T-helper 1 cell treated with Interleukin-12 subunit alpha and Interleukin-12 subunit beta and Interleukin-4 antibody, amounts not matched to agents 30 μg/mL and 1 μg/mL, for 36 hours (primary cell): ENCODE measurements at regions not wholly inside any gene's neighbourhood (a gene's known extent, or its start where the extent isn't known, plus 50 kb on each side); places are given as distances from the start of the nearest gene placed in this dataset.

Experiments used
- H3K27ac Mint-ChIP-seq: one replicate; pipeline ENCODE4 v1.8.0; 2021; ENCODE audit warnings: mild to moderate bottlenecking, mixed read lengths
- H3K27me3 Mint-ChIP-seq: one replicate; pipeline ENCODE4 v1.8.0; 2021; ENCODE audit warnings: low read depth, mixed read lengths
- H3K36me3 Mint-ChIP-seq: one replicate; pipeline ENCODE4 v1.8.0; 2021; ENCODE audit warnings: low read depth, mixed read lengths
- H3K4me1 Mint-ChIP-seq: one replicate; pipeline ENCODE4 v1.8.0; 2021; ENCODE audit warnings: low read depth, mixed read lengths
- H3K4me3 Mint-ChIP-seq: one replicate; pipeline ENCODE4 v1.8.0; 2021; ENCODE audit warnings: mild to moderate bottlenecking, moderate library complexity, mixed read lengths
- H3K9me3 Mint-ChIP-seq: one replicate; pipeline ENCODE4 v1.8.0; 2021; ENCODE audit warnings: mixed read lengths

GRCh38 chr4:82005158-82005557, 368.6 kb downstream of the HNRNPD start:
- no peak overlapping the region for H3K4me3 Mint-ChIP-seq
- no peaks in the 10 kb centered on the region for H3K4me1 Mint-ChIP-seq
- H3K36me3 Mint-ChIP-seq = no peaks in the 10 kb centered on the region
- H3K9me3 Mint-ChIP-seq = peaks cover 14% of the 10 kb centered on the region
- no peaks in the 10 kb centered on the region for H3K27me3 Mint-ChIP-seq
- H3K27ac Mint-ChIP-seq = no peak overlapping the region

GRCh38 chr4:81997313-81997712, 376.5 kb downstream of the HNRNPD start:
- Mint-ChIP-seq H3K27ac (no peak overlapping the region), H3K4me3 (no peak overlapping the region), H3K9me3 (no peaks in the 10 kb centered on the region), H3K36me3 (no peaks in the 10 kb centered on the region), H3K27me3 (no peaks in the 10 kb centered on the region), H3K4me1 (no peaks in the 10 kb centered on the region)

- Mint-ChIP-seq H3K36me3 (no peaks in the 10 kb centered on the region), H3K27me3 (peaks cover 5% of the 10 kb centered on the region), H3K4me3 (no peak overlapping the region), H3K9me3 (no peaks in the 10 kb centered on the region), H3K4me1 (no peaks in the 10 kb centered on the region), H3K27ac (no peak overlapping the region)
Observed at GRCh38 chr4:81990898-81991297, 382.9 kb downstream of the HNRNPD start.

GRCh38 chr4:81990211-81990610, 383.6 kb downstream of the HNRNPD start:
- peaks cover 5% of the 10 kb centered on the region for H3K27me3 Mint-ChIP-seq
- no peak overlapping the region for H3K4me3 Mint-ChIP-seq
- no peaks in the 10 kb centered on the region for H3K4me1 Mint-ChIP-seq
- H3K9me3 Mint-ChIP-seq = no peaks in the 10 kb centered on the region
- H3K36me3 Mint-ChIP-seq = no peaks in the 10 kb centered on the region
- H3K27ac Mint-ChIP-seq = no peak overlapping the region

- no peak overlapping the region for H3K27ac Mint-ChIP-seq
- H3K4me1 Mint-ChIP-seq = no peaks in the 10 kb centered on the region
- H3K9me3 Mint-ChIP-seq = no peaks in the 10 kb centered on the region
- H3K4me3 Mint-ChIP-seq = no peak overlapping the region
- no peaks in the 10 kb centered on the region for H3K36me3 Mint-ChIP-seq
- H3K27me3 Mint-ChIP-seq = peaks cover 5% of the 10 kb centered on the region
Observed at GRCh38 chr4:81989202-81989601, 384.6 kb downstream of the HNRNPD start.

- Mint-ChIP-seq H3K4me3 (no peak overlapping the region), H3K27me3 (peaks cover 5% of the 10 kb centered on the region), H3K9me3 (no peaks in the 10 kb centered on the region), H3K36me3 (no peaks in the 10 kb centered on the region), H3K4me1 (no peaks in the 10 kb centered on the region), H3K27ac (no peak overlapping the region)
Observed at GRCh38 chr4:81988178-81988577, 385.6 kb downstream of the HNRNPD start.

GRCh38 chr4:81984746-81985145, 389.0 kb downstream of the HNRNPD start:
- H3K4me3 Mint-ChIP-seq = no peak overlapping the region
- H3K4me1 Mint-ChIP-seq = no peaks in the 10 kb centered on the region
- peaks cover 5% of the 10 kb centered on the region for H3K27me3 Mint-ChIP-seq
- H3K36me3 Mint-ChIP-seq = no peaks in the 10 kb centered on the region
- no peaks in the 10 kb centered on the region for H3K9me3 Mint-ChIP-seq
- H3K27ac Mint-ChIP-seq = no peak overlapping the region

GRCh38 chr4:81982846-81983540, 390.8 kb downstream of the HNRNPD start:
- no peak overlapping the region for H3K27ac Mint-ChIP-seq
- peaks cover 2% of the 10 kb centered on the region for H3K27me3 Mint-ChIP-seq
- no peaks in the 10 kb centered on the region for H3K4me1 Mint-ChIP-seq
- H3K36me3 Mint-ChIP-seq = no peaks in the 10 kb centered on the region
- H3K9me3 Mint-ChIP-seq = no peaks in the 10 kb centered on the region
- no peak overlapping the region for H3K4me3 Mint-ChIP-seq

GRCh38 chr4:81981218-81981617, 392.6 kb downstream of the HNRNPD start:
- no peaks in the 10 kb centered on the region for H3K4me1 Mint-ChIP-seq
- H3K36me3 Mint-ChIP-seq = no peaks in the 10 kb centered on the region
- H3K9me3 Mint-ChIP-seq = no peaks in the 10 kb centered on the region
- no peaks in the 10 kb centered on the region for H3K27me3 Mint-ChIP-seq
- no peak overlapping the region for H3K27ac Mint-ChIP-seq
- H3K4me3 Mint-ChIP-seq = no peak overlapping the region

- Mint-ChIP-seq H3K27ac (no peak overlapping the region), H3K36me3 (no peaks in the 10 kb centered on the region), H3K27me3 (no peaks in the 10 kb centered on the region), H3K4me1 (no peaks in the 10 kb centered on the region), H3K4me3 (no peak overlapping the region), H3K9me3 (no peaks in the 10 kb centered on the region)
Observed at GRCh38 chr4:81974523-81974922, 399.3 kb downstream of the HNRNPD start.

GRCh38 chr4:81971637-81972381, 402.0 kb downstream of the HNRNPD start:
- Mint-ChIP-seq H3K27ac (no peak overlapping the region), H3K9me3 (no peaks in the 10 kb centered on the region), H3K27me3 (no peaks in the 10 kb centered on the region), H3K4me1 (no peaks in the 10 kb centered on the region), H3K36me3 (no peaks in the 10 kb centered on the region), H3K4me3 (no peak overlapping the region)

GRCh38 chr4:81971061-81971460, 402.7 kb downstream of the HNRNPD start:
- Mint-ChIP-seq H3K36me3 (no peaks in the 10 kb centered on the region), H3K27ac (no peak overlapping the region), H3K4me1 (peaks cover 1% of the 10 kb centered on the region), H3K9me3 (no peaks in the 10 kb centered on the region), H3K27me3 (no peaks in the 10 kb centered on the region), H3K4me3 (no peak overlapping the region)

- Mint-ChIP-seq H3K4me1 (peaks cover 6% of the 10 kb centered on the region), H3K36me3 (no peaks in the 10 kb centered on the region), H3K27me3 (no peaks in the 10 kb centered on the region), H3K9me3 (no peaks in the 10 kb centered on the region), H3K27ac (no peak overlapping the region), H3K4me3 (no peak overlapping the region)
Observed at GRCh38 chr4:81970454-81970853, 403.3 kb downstream of the HNRNPD start.

GRCh38 chr4:81966676-81967075, 407.1 kb downstream of the HNRNPD start:
- no peak overlapping the region for H3K4me3 Mint-ChIP-seq
- no peaks in the 10 kb centered on the region for H3K36me3 Mint-ChIP-seq
- no peaks in the 10 kb centered on the region for H3K9me3 Mint-ChIP-seq
- no peaks in the 10 kb centered on the region for H3K27me3 Mint-ChIP-seq
- peaks cover 7% of the 10 kb centered on the region for H3K4me1 Mint-ChIP-seq
- H3K27ac Mint-ChIP-seq = no peak overlapping the region

GRCh38 chr4:81965911-81966310, 407.9 kb downstream of the HNRNPD start:
- Mint-ChIP-seq H3K27ac (no peak overlapping the region), H3K4me3 (no peak overlapping the region), H3K36me3 (no peaks in the 10 kb centered on the region), H3K4me1 (peaks cover 7% of the 10 kb centered on the region), H3K27me3 (no peaks in the 10 kb centered on the region), H3K9me3 (no peaks in the 10 kb centered on the region)
